ENCODE measurements at regions not wholly inside any gene's neighbourhood (a gene's known extent, or its start where the extent isn't known, plus 50 kb on each side); places are given as distances from the start of the nearest gene placed in this dataset.

DNA sequence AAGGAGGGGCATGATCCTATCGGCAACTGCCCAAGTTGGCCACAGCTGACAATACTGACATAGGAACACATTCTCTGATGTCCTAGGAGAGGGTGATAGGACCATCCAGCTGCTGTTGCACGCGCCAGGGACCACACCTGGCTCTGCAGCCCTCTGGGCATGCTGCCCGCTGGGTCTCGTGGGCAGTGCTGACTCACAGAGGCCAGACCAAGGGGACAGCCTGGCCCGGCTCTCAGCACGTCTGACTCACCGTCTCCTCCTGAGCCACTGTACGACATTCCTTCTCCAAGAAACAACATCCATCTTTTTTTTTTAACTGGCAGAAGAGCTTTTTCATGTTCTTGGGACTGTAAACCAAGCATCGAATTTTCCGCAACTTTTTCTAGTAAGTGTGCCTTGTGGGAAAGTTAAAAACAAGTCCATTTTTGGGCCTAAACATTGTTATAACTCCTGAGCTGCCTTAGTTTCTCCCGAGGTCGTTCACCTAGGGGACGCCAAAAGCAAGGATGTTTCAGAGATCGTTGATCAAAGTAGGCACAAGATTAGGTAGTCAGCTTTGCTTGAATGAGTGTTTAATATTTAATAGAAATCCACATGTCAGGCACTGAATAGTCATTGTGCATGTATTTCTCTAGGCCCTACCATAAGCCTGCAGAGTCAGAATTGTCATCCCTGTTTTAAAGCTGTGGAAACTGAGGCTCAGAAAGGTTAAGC is 100.3 kb downstream of the TTC32 start:
- Histone ChIP-seq H3K27me3 (ENCODE audit: control insufficient read depth, insufficient read depth, low read length, poor library complexity, severe bottlenecking) (no peaks in the 10 kb centered on the region), H3K27ac (ENCODE audit: low read depth, low read length) (no peak overlapping the region), H3K36me3 (ENCODE audit: control insufficient read depth, insufficient read depth, low read length) (no peaks in the 10 kb centered on the region), H3K4me3 (ENCODE audit: low read length) (no peak overlapping the region), H3K9ac (ENCODE audit: extremely low read depth, low read length, poor library complexity, severe bottlenecking) (no peak overlapping the region), H3K9me3 (ENCODE audit: control insufficient read depth, low read length) (no peaks in the 10 kb centered on the region), H3K4me1 (ENCODE audit: control insufficient read depth, insufficient read depth, low read length) (no peaks in the 10 kb centered on the region)
- 87 to 90% methylated on average over 7 to 15 of the region's 15 CpGs for WGBS, 2 experiments (ENCODE audit: insufficient coverage in 1 of 2, insufficient read length in 1 of 2)
- peaks cover 4% of the 10 kb centered on the region for H3K4me1 Mint-ChIP-seq
- no peak for DNase-seq
- no peaks in the 10 kb centered on the region for H3K9me3 Mint-ChIP-seq
- no peak overlapping the region for H3K4me3 Mint-ChIP-seq
- TF ChIP-seq, protein P1, sequence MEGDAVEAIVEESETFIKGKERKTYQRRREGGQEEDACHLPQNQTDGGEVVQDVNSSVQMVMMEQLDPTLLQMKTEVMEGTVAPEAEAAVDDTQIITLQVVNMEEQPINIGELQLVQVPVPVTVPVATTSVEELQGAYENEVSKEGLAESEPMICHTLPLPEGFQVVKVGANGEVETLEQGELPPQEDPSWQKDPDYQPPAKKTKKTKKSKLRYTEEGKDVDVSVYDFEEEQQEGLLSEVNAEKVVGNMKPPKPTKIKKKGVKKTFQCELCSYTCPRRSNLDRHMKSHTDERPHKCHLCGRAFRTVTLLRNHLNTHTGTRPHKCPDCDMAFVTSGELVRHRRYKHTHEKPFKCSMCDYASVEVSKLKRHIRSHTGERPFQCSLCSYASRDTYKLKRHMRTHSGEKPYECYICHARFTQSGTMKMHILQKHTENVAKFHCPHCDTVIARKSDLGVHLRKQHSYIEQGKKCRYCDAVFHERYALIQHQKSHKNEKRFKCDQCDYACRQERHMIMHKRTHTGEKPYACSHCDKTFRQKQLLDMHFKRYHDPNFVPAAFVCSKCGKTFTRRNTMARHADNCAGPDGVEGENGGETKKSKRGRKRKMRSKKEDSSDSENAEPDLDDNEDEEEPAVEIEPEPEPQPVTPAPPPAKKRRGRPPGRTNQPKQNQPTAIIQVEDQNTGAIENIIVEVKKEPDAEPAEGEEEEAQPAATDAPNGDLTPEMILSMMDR (conservative IDR thresholded peaks at IDR 0.05): no peak
- no peak overlapping the region for H3K27ac Mint-ChIP-seq
- H3K27me3 Mint-ChIP-seq (ENCODE audit: insufficient read depth): peaks cover 3% of the 10 kb centered on the region
- H3K36me3 Mint-ChIP-seq (ENCODE audit: low read depth): no peaks in the 10 kb centered on the region

DNA sequence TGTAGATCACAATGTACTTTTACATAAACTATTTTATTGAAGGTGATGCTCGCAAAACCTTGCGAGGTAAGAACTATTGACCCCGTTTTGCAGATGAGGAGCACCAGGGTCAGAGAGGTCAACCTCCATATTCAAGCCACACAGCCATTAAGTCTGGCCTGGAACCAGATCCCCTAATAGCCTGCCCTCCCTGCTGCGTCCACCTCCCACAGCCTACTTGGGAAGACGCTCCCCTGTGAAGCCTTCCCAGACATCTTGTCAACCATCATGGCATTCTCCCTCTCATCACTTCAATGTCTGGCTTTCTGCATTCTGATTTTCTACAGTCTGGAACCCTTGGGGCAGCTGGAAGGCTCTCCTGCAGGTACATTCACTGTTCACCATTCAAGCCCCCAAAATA is 101.0 kb downstream of the TTC32 start:
- H3K4me3 ChIP-seq (ENCODE audit: low read length): no peak overlapping the region
- Mint-ChIP-seq H3K9me3 (no peaks in the 10 kb centered on the region), H3K4me3 (no peak overlapping the region), H3K36me3 (ENCODE audit: low read depth) (no peaks in the 10 kb centered on the region), H3K27me3 (ENCODE audit: insufficient read depth) (peaks cover 2% of the 10 kb centered on the region), H3K4me1 (peaks cover 4% of the 10 kb centered on the region), H3K27ac (no peak overlapping the region)
- no peak overlapping the region for H3K27ac ChIP-seq (ENCODE audit: low read depth, low read length)
- 85 to 93% methylated on average over 5 of the region's 5 CpGs for WGBS, 2 experiments (ENCODE audit: insufficient coverage in 1 of 2, insufficient read length in 1 of 2)
- no peaks in the 10 kb centered on the region for H3K36me3 ChIP-seq (ENCODE audit: control insufficient read depth, insufficient read depth, low read length)
- no peak for DNase-seq
- no peaks in the 10 kb centered on the region for H3K9me3 ChIP-seq (ENCODE audit: control insufficient read depth, low read length)
- no peaks in the 10 kb centered on the region for H3K27me3 ChIP-seq (ENCODE audit: control insufficient read depth, insufficient read depth, low read length, poor library complexity, severe bottlenecking)
- H3K9ac ChIP-seq (ENCODE audit: extremely low read depth, low read length, poor library complexity, severe bottlenecking): no peak overlapping the region
- TF ChIP-seq, protein P1 (conservative IDR thresholded peaks at IDR 0.05): no peak
- H3K4me1 ChIP-seq (ENCODE audit: control insufficient read depth, insufficient read depth, low read length): no peaks in the 10 kb centered on the region

DNA sequence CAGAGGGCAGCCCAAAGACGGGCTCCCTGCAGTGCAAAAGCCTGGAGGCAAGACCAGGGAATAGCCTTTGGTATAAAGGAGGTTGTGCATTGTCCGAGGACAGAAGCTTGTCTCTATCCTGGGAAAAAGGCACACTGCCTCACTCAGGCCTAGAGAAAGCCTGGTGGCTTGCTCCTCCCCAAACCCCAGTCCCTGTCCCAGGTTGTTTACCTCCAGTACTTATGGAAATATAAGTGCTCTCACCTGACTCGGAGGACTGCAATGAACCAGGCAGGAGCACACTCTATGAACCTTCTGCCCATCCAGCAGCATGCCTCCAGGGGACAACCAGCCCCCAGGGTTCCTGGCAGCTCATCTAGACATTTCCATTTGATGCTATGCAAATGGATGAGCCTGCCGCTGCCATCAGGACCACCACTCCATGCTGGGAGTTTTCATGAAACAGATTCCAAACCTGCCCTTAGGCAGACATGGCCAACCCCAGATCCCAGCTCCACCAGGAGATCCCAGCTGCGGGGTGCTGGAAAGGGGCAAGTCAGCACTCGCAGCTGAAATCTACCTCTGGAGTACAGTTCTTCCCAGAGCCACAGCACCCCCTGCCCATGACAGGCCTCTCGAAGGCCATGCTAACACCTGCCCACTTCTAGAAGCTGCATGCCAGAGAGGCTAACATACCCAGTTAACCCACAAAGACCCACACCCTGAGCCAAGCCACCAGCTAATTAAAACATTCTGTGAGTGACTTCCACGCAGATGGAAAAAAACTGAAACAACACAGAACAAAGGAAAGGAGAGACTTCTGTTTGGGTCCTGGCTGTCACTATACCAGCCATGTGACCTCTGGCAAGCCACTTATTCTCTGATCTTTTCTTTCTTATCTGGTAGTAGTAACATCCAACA is 101.7 kb downstream of the TTC32 start:
- H3K36me3 ChIP-seq (ENCODE audit: control insufficient read depth, insufficient read depth, low read length): no peaks in the 10 kb centered on the region
- H3K27me3 Mint-ChIP-seq (ENCODE audit: insufficient read depth): peaks cover 2% of the 10 kb centered on the region
- WGBS, 2 experiments (ENCODE audit: insufficient coverage in 1 of 2, insufficient read length in 1 of 2): 77 to 86% methylated on average over 3 to 8 of the region's 8 CpGs
- no peaks in the 10 kb centered on the region for H3K4me1 ChIP-seq (ENCODE audit: control insufficient read depth, insufficient read depth, low read length)
- no peak overlapping the region for H3K9ac ChIP-seq (ENCODE audit: extremely low read depth, low read length, poor library complexity, severe bottlenecking)
- H3K27ac Mint-ChIP-seq: no peak overlapping the region
- DNase-seq: no peak
- H3K27me3 ChIP-seq (ENCODE audit: control insufficient read depth, insufficient read depth, low read length, poor library complexity, severe bottlenecking): no peaks in the 10 kb centered on the region
- no peak overlapping the region for H3K4me3 ChIP-seq (ENCODE audit: low read length)
- TF ChIP-seq, protein P1 (conservative IDR thresholded peaks at IDR 0.05): no peak
- H3K4me3 Mint-ChIP-seq: no peak overlapping the region
- no peaks in the 10 kb centered on the region for H3K9me3 Mint-ChIP-seq
- H3K9me3 ChIP-seq (ENCODE audit: control insufficient read depth, low read length): no peaks in the 10 kb centered on the region
- peaks cover 4% of the 10 kb centered on the region for H3K4me1 Mint-ChIP-seq
- H3K36me3 Mint-ChIP-seq (ENCODE audit: low read depth): no peaks in the 10 kb centered on the region
- no peak overlapping the region for H3K27ac ChIP-seq (ENCODE audit: low read depth, low read length)
